GM12878 (cell line): ENCODE measurements at regions not wholly inside any gene's neighbourhood (a gene's known extent, or its start where the extent isn't known, plus 50 kb on each side); places are given as distances from the start of the nearest gene placed in this dataset.

Experiments
- ATAC-seq: fragments of 200-7000 bp; cut with Tn5 transposase; 3 replicates; pipeline ENCODE4 v1.9.1; 2020; ENCODE audit warnings: mild to moderate bottlenecking, moderate library complexity
- BruUV-seq: library from RNA; stranded (reverse); fragments of 400-500 nt; replicated peaks from 2 replicates; lab custom pipeline; 2021; lab: Mats Ljungman, UMichigan
- CTCF ChIA-PET: fragments of 300-600 bp; sonication (Branson Sonifier 250); formaldehyde crosslinking; extraction: SDS; loops from one replicate; lab custom pipeline; 2021; ENCODE audit warnings: inconsistent platforms; lab: Yijun Ruan, JAX
- POLR2A ChIA-PET: fragments of 350-600 bp; formaldehyde crosslinking; extraction: SDS; loops from one replicate; lab custom pipeline; 2021; ENCODE audit warnings: inconsistent platforms; lab: Charles Lee
- RAD21 ChIA-PET: fragments of 300-600 bp; sonication (Branson Sonifier 250); formaldehyde crosslinking; loops from one replicate; lab custom pipeline; 2023; ENCODE audit warnings: antibody characterized with exemption; ENCODE audit not compliant: unreplicated experiment; lab: Charles Lee
- SMC1A ChIA-PET: fragments of 300-600 bp; sonication (Branson Sonifier 250); formaldehyde crosslinking; loops from one replicate; lab custom pipeline; 2023; ENCODE audit not compliant: unreplicated experiment, uncharacterized antibody; lab: Charles Lee
- DNase-seq: peaks from one replicate; pipeline ENCODE4 v3.0.0-alpha.2; 2011; ENCODE audit warnings: low read depth, low spot score
- FAIRE-seq: peaks from 3 replicates; lab custom pipeline; 2011; peaks lifted over from hg19 to GRCh38; lab: Jason Lieb, UNC
- H2AFZ ChIP-seq: 2 replicates; pipeline ENCODE4 v1.6.0; 2011; ENCODE audit warnings: low read depth, low read length, control low read depth; ENCODE audit not compliant: control insufficient read depth
- H3K27ac ChIP-seq: 2 replicates; pipeline ENCODE4 v1.5.1; 2011; ENCODE audit warnings: control low read depth; ENCODE audit not compliant: control insufficient read depth, insufficient read depth
- H3K27me3 ChIP-seq, 2 experiments: replicated peaks in 1 of 2; 2 replicates each; pipeline versions ENCODE4 v1.6.0 to v1.6.1; 2011; ENCODE audit warnings: low read length in 1 of 2; ENCODE audit not compliant: control insufficient read depth in 2 of 2, insufficient read depth in 2 of 2
- H3K36me3 ChIP-seq, 2 experiments: 2 replicates each; pipeline ENCODE4 v1.5.1; 2011; ENCODE audit warnings: low read length in 1 of 2; ENCODE audit not compliant: control insufficient read depth in 2 of 2, insufficient read depth in 2 of 2
- H3K4me1 ChIP-seq: 2 replicates; pipeline ENCODE4 v1.6.1; 2011; ENCODE audit warnings: mild to moderate bottlenecking, low read length, moderate library complexity, mixed read lengths; ENCODE audit not compliant: control insufficient read depth, insufficient read depth
- H3K4me2 ChIP-seq: 2 replicates; pipeline ENCODE4 v1.6.0; 2011; ENCODE audit warnings: control low read depth; ENCODE audit not compliant: control insufficient read depth, insufficient read depth
- H3K4me3 ChIP-seq: fragments of 200-600 bp; sonication (generic); 2 replicates; pipeline ENCODE4 v1.5.1; 2016
- H3K79me2 ChIP-seq: 2 replicates; pipeline ENCODE4 v1.6.0; 2011; ENCODE audit warnings: low read length; ENCODE audit not compliant: control insufficient read depth, insufficient read depth
- H3K9ac ChIP-seq: 2 replicates; pipeline ENCODE4 v1.8.0; 2011; ENCODE audit warnings: low read length, control low read depth, mixed read lengths; ENCODE audit not compliant: control insufficient read depth, insufficient read depth
- H3K9me3 ChIP-seq: replicated peaks from 3 replicates; pipeline ENCODE4 v1.5.1; 2011; ENCODE audit warnings: mild to moderate bottlenecking, low read length; ENCODE audit not compliant: control insufficient read depth, insufficient read depth
- H4K20me1 ChIP-seq: 2 replicates; pipeline ENCODE4 v1.6.0; 2011; ENCODE audit not compliant: control insufficient read depth, insufficient read depth
- ATF7 ChIP-seq: fragments of 450-650 bp; IDR thresholded peaks from 2 replicates; pipeline ENCODE4 v1.6.1; 2016; ENCODE audit warnings: low read depth, mild to moderate bottlenecking
- IKZF1 ChIP-seq: fragments of 450-650 bp; conservative IDR thresholded peaks from 2 replicates; pipeline ENCODE4 v1.6.1; 2017; ENCODE audit warnings: antibody characterized with exemption, mild to moderate bottlenecking
- KAT2A ChIP-seq: conservative IDR thresholded peaks from 2 replicates; pipeline ENCODE4 v1.6.1; 2011; ENCODE audit warnings: low read depth, low read length; ENCODE audit not compliant: control insufficient read depth
- NBN ChIP-seq: fragments of 450-650 bp; IDR thresholded peaks from 2 replicates; pipeline ENCODE4 v1.6.1; 2016
- NFYB ChIP-seq: IDR thresholded peaks from 2 replicates; pipeline ENCODE4 v1.6.1; 2011; ENCODE audit warnings: low read depth, mild to moderate bottlenecking, low read length, improper control_type of control experiment, moderate library complexity; ENCODE audit not compliant: insufficient read depth
- ZNF622 ChIP-seq: fragments of 450-650 bp; IDR thresholded peaks from 2 replicates; pipeline ENCODE4 v1.6.1; 2017; ENCODE audit warnings: mild to moderate bottlenecking, inconsistent platforms
- WGBS: methylation state at CpG from one replicate; pipeline ENCODE4 v1.1.6; 2016; ENCODE audit warnings: low lambda C conversion rate; ENCODE audit not compliant: insufficient replicate concordance, insufficient coverage; ENCODE audit errors: missing lambda C conversion rate; 5-methylcytosine and 5-hydroxymethylcytosine counted together
- in situ Hi-C: fragments of 300-500 bp; cut with MboI; formaldehyde crosslinking; loops from 9 replicates; pipeline ENCODE4 v1.14.3; 2018; ENCODE audit warnings: mixed read lengths
- intact Hi-C: fragments of 100-400 bp; cut with micrococcal nuclease; formaldehyde crosslinking; loops from one replicate; pipeline ENCODE4 v1.14.2; 2022; ENCODE audit not compliant: unreplicated experiment
- TF ChIP-seq, protein P1 (sequence below): IDR thresholded peaks from 2 replicates; pipeline ENCODE4 v1.6.1; 2011; ENCODE audit warnings: low read depth, low read length, improper control_type of control experiment, borderline replicate concordance
- TF ChIP-seq, protein P2 (sequence below): fragments of 450-650 bp; IDR thresholded peaks from 2 replicates; pipeline ENCODE4 v1.6.1; 2017; ENCODE audit warnings: mild to moderate bottlenecking, low read depth, inconsistent platforms; ENCODE audit not compliant: poor library complexity, severe bottlenecking
- TF ChIP-seq, protein P3 (sequence below): IDR thresholded peaks from 2 replicates; pipeline ENCODE4 v1.6.1; 2012; ENCODE audit warnings: mild to moderate bottlenecking, low read depth, low read length
- TF ChIP-seq, protein P4 (sequence below): IDR thresholded peaks from 2 replicates; pipeline ENCODE4 v1.6.1; 2011; ENCODE audit warnings: low read depth, mild to moderate bottlenecking, low read length, moderate library complexity, borderline replicate concordance; ENCODE audit errors: extremely low read depth

DNA sequence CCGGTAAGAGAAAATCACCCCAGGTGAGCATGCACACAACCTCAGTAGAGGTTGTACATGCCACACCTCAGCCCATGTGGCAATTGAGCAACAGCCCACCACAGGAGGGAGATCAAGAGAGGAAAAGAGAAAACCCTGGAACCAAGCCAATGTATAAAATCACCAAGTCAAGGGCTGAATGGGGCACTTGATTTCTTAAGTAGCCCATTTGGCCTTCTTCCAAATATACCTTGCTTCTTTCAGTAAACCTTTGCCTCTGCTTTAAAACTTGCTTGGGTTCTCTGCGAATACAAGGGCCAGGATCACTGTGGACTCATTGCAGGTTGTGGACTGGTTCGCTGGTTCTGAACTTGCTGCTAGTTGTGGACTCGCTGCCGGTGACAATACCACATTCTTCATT lies 1814.0 kb downstream of the PLA2G4A start:
- Histone ChIP-seq H3K9ac (no peak overlapping the region), H3K36me3 (no peaks in the 10 kb centered on the region), H3K9me3 (no peaks in the 10 kb centered on the region), H3K4me3 (no peak overlapping the region), H3K4me1 (no peaks in the 10 kb centered on the region), H4K20me1 (no peaks in the 10 kb centered on the region), H2AFZ (no peak overlapping the region), H3K27me3 (no peaks in the 10 kb centered on the region), H3K27ac (no peak overlapping the region), H3K79me2 (no peaks in the 10 kb centered on the region), H3K4me2 (no peak overlapping the region)
- POLR2A ChIA-PET = no interaction called here
- SMC1A ChIA-PET = no interaction called here
- intact Hi-C loops (no loop called here), in situ Hi-C loops (no loop called here)
- 39% methylated on average over 5 of the region's 5 CpGs for WGBS
- no peak for DNase-seq
- BruUV-seq = no TSS peak
- FAIRE-seq = no peak
- TF ChIP-seq, protein P1, sequence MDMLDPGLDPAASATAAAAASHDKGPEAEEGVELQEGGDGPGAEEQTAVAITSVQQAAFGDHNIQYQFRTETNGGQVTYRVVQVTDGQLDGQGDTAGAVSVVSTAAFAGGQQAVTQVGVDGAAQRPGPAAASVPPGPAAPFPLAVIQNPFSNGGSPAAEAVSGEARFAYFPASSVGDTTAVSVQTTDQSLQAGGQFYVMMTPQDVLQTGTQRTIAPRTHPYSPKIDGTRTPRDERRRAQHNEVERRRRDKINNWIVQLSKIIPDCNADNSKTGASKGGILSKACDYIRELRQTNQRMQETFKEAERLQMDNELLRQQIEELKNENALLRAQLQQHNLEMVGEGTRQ = no peak
- CTCF ChIA-PET = no interaction called here
- RAD21 ChIA-PET = no interaction called here
- no peak for ATAC-seq

DNA sequence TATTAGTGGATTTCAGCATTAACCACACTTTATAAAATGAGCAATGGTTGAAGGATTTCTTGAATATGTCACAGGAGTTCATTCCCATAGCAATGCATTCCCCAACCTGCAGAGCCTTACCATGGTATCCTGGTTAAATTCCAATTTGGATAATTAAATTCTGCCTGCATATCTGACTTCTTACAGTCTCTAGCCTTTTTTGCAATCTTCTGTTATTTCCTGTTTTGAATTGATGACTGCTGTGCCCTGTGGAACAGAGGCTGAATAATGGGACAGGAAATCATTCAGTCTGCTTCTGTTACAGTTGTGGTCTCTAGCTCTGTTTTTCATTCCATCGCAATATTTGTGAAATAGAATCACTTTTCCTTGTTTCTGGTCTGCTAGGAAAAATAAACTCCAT lies 1823.9 kb downstream of the PLA2G4A start:
- H3K4me3 ChIP-seq = no peak overlapping the region
- H3K9ac ChIP-seq = no peak overlapping the region
- no TSS peak for BruUV-seq
- SMC1A ChIA-PET = no interaction called here
- no peak for FAIRE-seq
- H3K4me1 ChIP-seq = no peaks in the 10 kb centered on the region
- POLR2A ChIA-PET = no interaction called here
- in situ Hi-C loops = no loop called here
- no peaks in the 10 kb centered on the region for H3K36me3 ChIP-seq
- H3K27ac ChIP-seq = no peak overlapping the region
- H3K9me3 ChIP-seq = no peaks in the 10 kb centered on the region
- no peak for ATAC-seq
- DNase-seq = no peak
- H3K79me2 ChIP-seq = no peaks in the 10 kb centered on the region
- WGBS = 0% methylated on average over 1 of the region's 1 CpG
- H2AFZ ChIP-seq = no peak overlapping the region
- H3K4me2 ChIP-seq = no peak overlapping the region
- RAD21 ChIA-PET = no interaction called here
- H4K20me1 ChIP-seq = no peaks in the 10 kb centered on the region
- CTCF ChIA-PET = no interaction called here
- H3K27me3 ChIP-seq = no peaks in the 10 kb centered on the region
- intact Hi-C loops = no loop called here
- TF ChIP-seq, protein P2, sequence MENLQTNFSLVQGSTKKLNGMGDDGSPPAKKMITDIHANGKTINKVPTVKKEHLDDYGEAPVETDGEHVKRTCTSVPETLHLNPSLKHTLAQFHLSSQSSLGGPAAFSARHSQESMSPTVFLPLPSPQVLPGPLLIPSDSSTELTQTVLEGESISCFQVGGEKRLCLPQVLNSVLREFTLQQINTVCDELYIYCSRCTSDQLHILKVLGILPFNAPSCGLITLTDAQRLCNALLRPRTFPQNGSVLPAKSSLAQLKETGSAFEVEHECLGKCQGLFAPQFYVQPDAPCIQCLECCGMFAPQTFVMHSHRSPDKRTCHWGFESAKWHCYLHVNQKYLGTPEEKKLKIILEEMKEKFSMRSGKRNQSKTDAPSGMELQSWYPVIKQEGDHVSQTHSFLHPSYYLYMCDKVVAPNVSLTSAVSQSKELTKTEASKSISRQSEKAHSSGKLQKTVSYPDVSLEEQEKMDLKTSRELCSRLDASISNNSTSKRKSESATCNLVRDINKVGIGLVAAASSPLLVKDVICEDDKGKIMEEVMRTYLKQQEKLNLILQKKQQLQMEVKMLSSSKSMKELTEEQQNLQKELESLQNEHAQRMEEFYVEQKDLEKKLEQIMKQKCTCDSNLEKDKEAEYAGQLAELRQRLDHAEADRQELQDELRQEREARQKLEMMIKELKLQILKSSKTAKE = no peak
- no peak for TF ChIP-seq ZNF622
- TF ChIP-seq IKZF1 = no peak
- TF ChIP-seq NBN = no peak
- TF ChIP-seq, protein P3, sequence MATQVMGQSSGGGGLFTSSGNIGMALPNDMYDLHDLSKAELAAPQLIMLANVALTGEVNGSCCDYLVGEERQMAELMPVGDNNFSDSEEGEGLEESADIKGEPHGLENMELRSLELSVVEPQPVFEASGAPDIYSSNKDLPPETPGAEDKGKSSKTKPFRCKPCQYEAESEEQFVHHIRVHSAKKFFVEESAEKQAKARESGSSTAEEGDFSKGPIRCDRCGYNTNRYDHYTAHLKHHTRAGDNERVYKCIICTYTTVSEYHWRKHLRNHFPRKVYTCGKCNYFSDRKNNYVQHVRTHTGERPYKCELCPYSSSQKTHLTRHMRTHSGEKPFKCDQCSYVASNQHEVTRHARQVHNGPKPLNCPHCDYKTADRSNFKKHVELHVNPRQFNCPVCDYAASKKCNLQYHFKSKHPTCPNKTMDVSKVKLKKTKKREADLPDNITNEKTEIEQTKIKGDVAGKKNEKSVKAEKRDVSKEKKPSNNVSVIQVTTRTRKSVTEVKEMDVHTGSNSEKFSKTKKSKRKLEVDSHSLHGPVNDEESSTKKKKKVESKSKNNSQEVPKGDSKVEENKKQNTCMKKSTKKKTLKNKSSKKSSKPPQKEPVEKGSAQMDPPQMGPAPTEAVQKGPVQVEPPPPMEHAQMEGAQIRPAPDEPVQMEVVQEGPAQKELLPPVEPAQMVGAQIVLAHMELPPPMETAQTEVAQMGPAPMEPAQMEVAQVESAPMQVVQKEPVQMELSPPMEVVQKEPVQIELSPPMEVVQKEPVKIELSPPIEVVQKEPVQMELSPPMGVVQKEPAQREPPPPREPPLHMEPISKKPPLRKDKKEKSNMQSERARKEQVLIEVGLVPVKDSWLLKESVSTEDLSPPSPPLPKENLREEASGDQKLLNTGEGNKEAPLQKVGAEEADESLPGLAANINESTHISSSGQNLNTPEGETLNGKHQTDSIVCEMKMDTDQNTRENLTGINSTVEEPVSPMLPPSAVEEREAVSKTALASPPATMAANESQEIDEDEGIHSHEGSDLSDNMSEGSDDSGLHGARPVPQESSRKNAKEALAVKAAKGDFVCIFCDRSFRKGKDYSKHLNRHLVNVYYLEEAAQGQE = no peak
- TF ChIP-seq ATF7 = no peak
- TF ChIP-seq, protein P1 = no peak
- no peak for TF ChIP-seq NFYB
- TF ChIP-seq, protein P4, sequence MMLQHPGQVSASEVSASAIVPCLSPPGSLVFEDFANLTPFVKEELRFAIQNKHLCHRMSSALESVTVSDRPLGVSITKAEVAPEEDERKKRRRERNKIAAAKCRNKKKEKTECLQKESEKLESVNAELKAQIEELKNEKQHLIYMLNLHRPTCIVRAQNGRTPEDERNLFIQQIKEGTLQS = no peak
- TF ChIP-seq KAT2A = no peak
